ENCODE measurements at regions not wholly inside any gene's neighbourhood (a gene's known extent, or its start where the extent isn't known, plus 50 kb on each side); places are given as distances from the start of the nearest gene placed in this dataset.

DNA sequence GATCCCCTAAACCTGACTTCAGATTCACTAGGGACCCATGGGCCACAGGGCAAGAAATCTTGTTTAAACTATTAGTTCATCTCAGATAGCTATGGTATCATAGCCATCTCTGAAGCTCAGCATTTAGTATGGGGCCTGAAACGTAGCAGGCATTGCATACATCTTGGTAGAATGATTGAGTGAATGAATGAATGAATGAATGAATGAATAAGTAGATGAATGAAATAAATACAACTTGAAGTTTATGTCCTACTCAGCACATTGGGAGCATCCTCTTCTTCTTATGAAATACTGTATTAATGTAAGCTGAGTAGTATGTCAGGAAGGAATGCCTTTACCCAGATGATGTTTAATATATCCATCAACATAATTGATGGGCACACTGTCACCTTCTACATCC, 175.4 kb upstream of the EEA1 start:
- TF ChIP-seq, protein P1, sequence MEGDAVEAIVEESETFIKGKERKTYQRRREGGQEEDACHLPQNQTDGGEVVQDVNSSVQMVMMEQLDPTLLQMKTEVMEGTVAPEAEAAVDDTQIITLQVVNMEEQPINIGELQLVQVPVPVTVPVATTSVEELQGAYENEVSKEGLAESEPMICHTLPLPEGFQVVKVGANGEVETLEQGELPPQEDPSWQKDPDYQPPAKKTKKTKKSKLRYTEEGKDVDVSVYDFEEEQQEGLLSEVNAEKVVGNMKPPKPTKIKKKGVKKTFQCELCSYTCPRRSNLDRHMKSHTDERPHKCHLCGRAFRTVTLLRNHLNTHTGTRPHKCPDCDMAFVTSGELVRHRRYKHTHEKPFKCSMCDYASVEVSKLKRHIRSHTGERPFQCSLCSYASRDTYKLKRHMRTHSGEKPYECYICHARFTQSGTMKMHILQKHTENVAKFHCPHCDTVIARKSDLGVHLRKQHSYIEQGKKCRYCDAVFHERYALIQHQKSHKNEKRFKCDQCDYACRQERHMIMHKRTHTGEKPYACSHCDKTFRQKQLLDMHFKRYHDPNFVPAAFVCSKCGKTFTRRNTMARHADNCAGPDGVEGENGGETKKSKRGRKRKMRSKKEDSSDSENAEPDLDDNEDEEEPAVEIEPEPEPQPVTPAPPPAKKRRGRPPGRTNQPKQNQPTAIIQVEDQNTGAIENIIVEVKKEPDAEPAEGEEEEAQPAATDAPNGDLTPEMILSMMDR (IDR thresholded peaks at IDR 0.05), result no peak
- TF ChIP-seq POLR2A (IDR thresholded peaks at IDR 0.05), result no peak
- no peak for TF ChIP-seq EP300 (IDR thresholded peaks at IDR 0.05)

All from ovary (tissue), 3 donors.